Mesothelial cell of epicardium (in vitro differentiated cells): ENCODE measurements at regions not wholly inside any gene's neighbourhood (a gene's known extent, or its start where the extent isn't known, plus 50 kb on each side); places are given as distances from the start of the nearest gene placed in this dataset.

Experiments used
- DNase-seq, 2 experiments: peaks; one replicate each; pipeline ENCODE4 v3.0.0; 2021; ENCODE audit warnings: low spot score in 2 of 2; ENCODE audit not compliant: unreplicated experiment in 2 of 2
- H3K27ac Mint-ChIP-seq: 2 replicates; pipeline ENCODE4 v1.8.0; 2021; ENCODE audit warnings: mixed read lengths
- H3K27me3 Mint-ChIP-seq: 2 replicates; pipeline ENCODE4 v1.8.0; 2021; ENCODE audit warnings: low read depth, mixed read lengths
- H3K36me3 Mint-ChIP-seq: 2 replicates; pipeline ENCODE4 v1.8.0; 2021; ENCODE audit warnings: mixed read lengths
- H3K4me1 Mint-ChIP-seq: 2 replicates; pipeline ENCODE4 v1.8.0; 2021; ENCODE audit warnings: mixed read lengths
- H3K4me3 Mint-ChIP-seq: 2 replicates; pipeline ENCODE4 v1.8.0; 2021; ENCODE audit warnings: mild to moderate bottlenecking, moderate library complexity, mixed read lengths
- H3K9me3 Mint-ChIP-seq: 2 replicates; pipeline ENCODE4 v1.8.0; 2021; ENCODE audit warnings: mixed read lengths
- TF ChIP-seq, protein P1 (sequence below): fragments of 200-600 bp; sonication (generic); IDR thresholded peaks from one replicate; pipeline ENCODE4 v1.5.0; 2021; ENCODE audit warnings: antibody characterized with exemption; ENCODE audit not compliant: unreplicated experiment

DNA sequence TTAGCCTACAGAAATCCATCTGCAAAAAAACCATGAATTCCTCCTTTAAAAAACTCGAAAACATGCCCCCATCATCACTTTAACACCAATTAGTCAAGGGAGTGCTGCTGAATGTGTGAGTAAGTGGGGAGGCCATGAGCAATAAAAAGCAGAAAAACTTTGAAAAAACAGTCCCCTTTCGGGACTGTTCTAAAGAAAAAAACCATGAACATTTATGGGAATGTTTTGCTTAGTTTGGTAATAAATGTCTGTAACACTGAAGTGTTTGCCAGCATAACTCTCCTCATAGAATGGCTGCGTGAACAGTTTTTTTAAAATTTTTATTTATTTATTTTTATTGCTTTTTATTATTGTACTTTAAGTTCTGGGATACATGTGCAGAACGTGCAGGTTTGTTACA lies 99.4 kb upstream of the TARS1 start:
- H3K36me3 Mint-ChIP-seq = no peaks in the 10 kb centered on the region
- DNase-seq = no peak
- TF ChIP-seq, protein P1, sequence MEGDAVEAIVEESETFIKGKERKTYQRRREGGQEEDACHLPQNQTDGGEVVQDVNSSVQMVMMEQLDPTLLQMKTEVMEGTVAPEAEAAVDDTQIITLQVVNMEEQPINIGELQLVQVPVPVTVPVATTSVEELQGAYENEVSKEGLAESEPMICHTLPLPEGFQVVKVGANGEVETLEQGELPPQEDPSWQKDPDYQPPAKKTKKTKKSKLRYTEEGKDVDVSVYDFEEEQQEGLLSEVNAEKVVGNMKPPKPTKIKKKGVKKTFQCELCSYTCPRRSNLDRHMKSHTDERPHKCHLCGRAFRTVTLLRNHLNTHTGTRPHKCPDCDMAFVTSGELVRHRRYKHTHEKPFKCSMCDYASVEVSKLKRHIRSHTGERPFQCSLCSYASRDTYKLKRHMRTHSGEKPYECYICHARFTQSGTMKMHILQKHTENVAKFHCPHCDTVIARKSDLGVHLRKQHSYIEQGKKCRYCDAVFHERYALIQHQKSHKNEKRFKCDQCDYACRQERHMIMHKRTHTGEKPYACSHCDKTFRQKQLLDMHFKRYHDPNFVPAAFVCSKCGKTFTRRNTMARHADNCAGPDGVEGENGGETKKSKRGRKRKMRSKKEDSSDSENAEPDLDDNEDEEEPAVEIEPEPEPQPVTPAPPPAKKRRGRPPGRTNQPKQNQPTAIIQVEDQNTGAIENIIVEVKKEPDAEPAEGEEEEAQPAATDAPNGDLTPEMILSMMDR = no peak
- H3K4me1 Mint-ChIP-seq = peaks cover 6% of the 10 kb centered on the region
- H3K4me3 Mint-ChIP-seq = no peak overlapping the region
- H3K27me3 Mint-ChIP-seq = peaks cover 4% of the 10 kb centered on the region
- no peak overlapping the region for H3K27ac Mint-ChIP-seq
- no peaks in the 10 kb centered on the region for H3K9me3 Mint-ChIP-seq

DNA sequence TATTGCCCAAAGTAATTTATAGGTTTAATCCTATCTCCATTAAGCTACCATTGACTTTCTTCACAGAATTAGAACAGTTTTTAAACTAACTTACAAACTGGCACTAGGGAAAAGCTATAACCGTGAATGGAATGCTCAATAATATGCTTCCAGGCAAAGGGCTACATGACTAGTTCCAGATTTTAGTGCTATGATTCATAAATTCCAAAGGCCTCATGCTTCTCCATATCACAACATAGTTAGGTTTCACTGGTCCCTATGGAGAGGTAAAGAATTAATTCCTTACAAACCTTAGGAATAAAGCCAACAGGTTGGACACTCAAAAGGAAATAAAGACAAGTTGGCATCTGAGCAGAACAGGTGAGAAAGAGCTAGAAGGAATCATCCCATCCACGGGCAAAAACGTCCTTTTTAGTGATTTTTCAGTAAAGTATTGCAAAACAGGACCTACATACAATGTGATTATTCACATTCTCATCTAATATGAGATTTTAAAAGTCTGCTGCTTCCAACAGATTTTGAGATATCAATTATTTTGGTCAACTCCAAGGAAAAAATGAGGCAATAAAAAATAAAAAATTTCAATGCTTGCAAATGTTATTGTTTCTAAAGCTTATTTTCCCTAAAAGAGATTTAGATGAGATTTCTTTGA lies 97.0 kb upstream of the TARS1 start:
- H3K27ac Mint-ChIP-seq = peak overlapping the region; percentile 1
- no peaks in the 10 kb centered on the region for H3K9me3 Mint-ChIP-seq
- H3K36me3 Mint-ChIP-seq = no peaks in the 10 kb centered on the region
- no peak overlapping the region for H3K4me3 Mint-ChIP-seq
- TF ChIP-seq, protein P1 = no peak
- no peak for DNase-seq
- no peaks in the 10 kb centered on the region for H3K4me1 Mint-ChIP-seq
- H3K27me3 Mint-ChIP-seq = peaks cover 4% of the 10 kb centered on the region

DNA sequence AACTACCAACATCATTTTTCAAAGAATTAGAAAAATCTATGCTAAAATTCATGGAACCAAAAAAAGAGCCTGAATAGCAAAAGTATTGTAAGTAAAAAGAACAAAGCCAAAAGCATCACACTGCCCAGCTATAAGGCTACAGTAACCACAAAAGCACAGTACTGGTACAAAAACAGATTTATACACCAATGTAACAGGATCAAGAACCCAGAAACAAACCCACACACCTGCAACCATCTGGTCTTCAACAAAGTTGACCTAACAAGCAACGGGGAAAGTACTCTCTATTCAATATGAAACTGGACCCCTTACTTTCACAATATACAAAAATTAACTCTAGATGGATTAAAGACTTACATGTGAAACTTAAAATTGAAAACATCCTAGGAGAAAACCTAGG lies 94.2 kb upstream of the TARS1 start:
- TF ChIP-seq, protein P1 = no peak
- no peak overlapping the region for H3K27ac Mint-ChIP-seq
- no peaks in the 10 kb centered on the region for H3K36me3 Mint-ChIP-seq
- no peak overlapping the region for H3K4me3 Mint-ChIP-seq
- H3K4me1 Mint-ChIP-seq = no peaks in the 10 kb centered on the region
- H3K9me3 Mint-ChIP-seq = peaks cover 7% of the 10 kb centered on the region
- no peak for DNase-seq
- H3K27me3 Mint-ChIP-seq = no peaks in the 10 kb centered on the region

DNA sequence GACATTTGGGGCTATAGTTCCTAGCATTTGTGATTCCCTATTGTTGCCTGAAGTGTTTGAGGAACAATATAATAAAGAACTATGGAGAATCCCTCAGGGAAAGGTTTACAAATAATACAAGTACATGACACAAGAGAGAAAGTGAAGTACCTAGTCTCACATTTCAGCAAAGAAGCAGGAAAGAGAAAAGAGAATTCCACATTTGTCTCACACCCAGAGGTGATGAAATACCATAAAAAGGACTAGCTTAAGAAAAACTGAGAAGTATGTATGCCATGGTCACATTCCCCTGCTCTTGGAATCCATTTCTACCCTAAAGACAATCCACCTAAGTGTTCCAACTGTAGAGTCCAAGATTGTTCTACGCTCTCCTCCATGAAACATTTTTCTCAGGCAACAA lies 79.0 kb upstream of the TARS1 start:
- Mint-ChIP-seq H3K36me3 (peaks cover 5% of the 10 kb centered on the region), H3K27me3 (no peaks in the 10 kb centered on the region), H3K4me3 (no peak overlapping the region), H3K9me3 (peaks cover 7% of the 10 kb centered on the region), H3K4me1 (peaks cover 9% of the 10 kb centered on the region), H3K27ac (no peak overlapping the region)
- TF ChIP-seq, protein P1 = no peak
- DNase-seq = no peak

DNA sequence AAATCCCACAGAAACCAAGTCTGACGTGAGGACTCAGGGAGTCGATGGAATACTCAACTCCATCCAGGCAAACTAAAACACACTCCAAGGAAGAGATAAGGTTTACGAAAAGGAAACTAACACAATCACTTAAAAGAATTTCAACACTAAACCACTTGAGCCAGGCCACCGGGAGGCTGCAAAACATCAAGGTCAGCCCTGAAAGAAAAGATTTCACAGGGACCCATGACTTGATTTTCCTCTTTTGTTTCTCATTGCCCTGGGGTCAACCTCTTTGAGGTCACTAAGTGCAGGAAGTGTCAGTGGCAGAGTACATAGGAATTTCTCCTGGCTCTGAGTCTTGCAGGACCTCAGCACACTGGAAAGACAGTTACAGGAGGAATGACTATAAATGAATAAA lies 77.8 kb upstream of the TARS1 start:
- TF ChIP-seq, protein P1 = no peak
- DNase-seq = no peak
- peaks cover 7% of the 10 kb centered on the region for H3K9me3 Mint-ChIP-seq
- peaks cover 9% of the 10 kb centered on the region for H3K4me1 Mint-ChIP-seq
- peaks cover 5% of the 10 kb centered on the region for H3K36me3 Mint-ChIP-seq
- no peaks in the 10 kb centered on the region for H3K27me3 Mint-ChIP-seq
- H3K27ac Mint-ChIP-seq = peak overlapping the region; percentile 4
- H3K4me3 Mint-ChIP-seq = no peak overlapping the region

DNA sequence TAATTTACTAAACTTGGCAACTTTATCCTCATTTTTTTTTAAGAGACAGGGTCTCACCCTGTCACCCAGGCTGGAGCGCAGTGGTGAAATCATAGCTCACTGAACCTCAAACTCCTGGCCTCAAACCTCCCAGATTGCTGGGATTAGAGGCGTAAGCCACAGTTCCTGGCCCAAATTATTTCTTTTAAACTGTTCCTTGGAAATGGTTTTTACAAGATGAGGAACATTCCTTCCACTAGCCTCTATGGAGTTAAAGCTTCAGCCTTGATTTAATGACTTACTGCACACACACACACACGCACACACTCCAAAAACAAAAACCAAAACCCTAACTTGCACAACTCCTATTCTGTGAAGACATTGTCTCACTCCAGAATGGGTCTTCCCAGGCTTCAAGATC lies 77.2 kb upstream of the TARS1 start:
- TF ChIP-seq, protein P1 = no peak
- no peak for DNase-seq
- H3K4me1 Mint-ChIP-seq = peaks cover 9% of the 10 kb centered on the region
- H3K27ac Mint-ChIP-seq = no peak overlapping the region
- H3K4me3 Mint-ChIP-seq = no peak overlapping the region
- H3K36me3 Mint-ChIP-seq = peaks cover 5% of the 10 kb centered on the region
- peaks cover 7% of the 10 kb centered on the region for H3K9me3 Mint-ChIP-seq
- H3K27me3 Mint-ChIP-seq = no peaks in the 10 kb centered on the region
